Ishikawa (cell line): ENCODE measurements at regions not wholly inside any gene's neighbourhood (a gene's known extent, or its start where the extent isn't known, plus 50 kb on each side); places are given as distances from the start of the nearest gene placed in this dataset.

Experiments
- CEBPB ChIP-seq: IDR thresholded peaks from 2 replicates; pipeline ENCODE4 v1.6.1; 2012
- EGR1 ChIP-seq: IDR thresholded peaks from 2 replicates; pipeline ENCODE4 v1.6.1; 2012
- EP300 ChIP-seq: IDR thresholded peaks from 2 replicates; pipeline ENCODE4 v1.6.1; 2012; ENCODE audit warnings: borderline replicate concordance
- NFIC ChIP-seq: IDR thresholded peaks from 2 replicates; pipeline ENCODE4 v1.6.1; 2012
- TCF12 ChIP-seq: IDR thresholded peaks from 2 replicates; pipeline ENCODE4 v1.6.1; 2012; ENCODE audit warnings: low read depth
- TEAD4 ChIP-seq: IDR thresholded peaks from 2 replicates; pipeline ENCODE4 v1.6.1; 2012
- YY1 ChIP-seq: IDR thresholded peaks from 2 replicates; pipeline ENCODE4 v1.6.1; 2012; ENCODE audit warnings: low read depth
- ZBTB7A ChIP-seq: IDR thresholded peaks from 2 replicates; pipeline ENCODE4 v1.6.1; 2012; ENCODE audit warnings: low read depth
- TF ChIP-seq, protein P1 (sequence below): IDR thresholded peaks from 2 replicates; pipeline ENCODE4 v1.6.1; 2012; ENCODE audit warnings: low read depth, mild to moderate bottlenecking
- TF ChIP-seq, protein P2 (sequence below): IDR thresholded peaks from 2 replicates; pipeline ENCODE4 v1.6.1; 2012

DNA sequence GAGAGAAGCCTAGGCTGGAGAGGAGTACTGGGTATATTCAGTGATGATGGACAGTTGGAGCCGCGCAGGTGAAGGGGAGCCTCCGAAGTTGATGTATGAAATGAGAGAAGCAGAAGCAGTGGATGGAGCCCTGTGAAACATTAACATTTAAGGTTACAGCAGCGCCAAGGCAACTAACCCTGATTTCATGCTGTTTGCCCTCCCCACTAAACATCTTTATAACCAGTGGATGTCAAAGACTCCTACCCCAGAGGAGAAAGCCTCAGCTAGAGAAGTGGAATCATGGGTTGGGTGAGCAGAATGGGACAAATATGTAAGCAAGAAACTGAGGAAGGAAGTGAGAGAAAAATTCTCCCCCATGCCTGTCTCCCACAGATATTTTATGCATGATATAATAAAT lies 92.0 kb upstream of the NMNAT3 start:
- TF ChIP-seq CEBPB = no peak
- TF ChIP-seq, protein P1, sequence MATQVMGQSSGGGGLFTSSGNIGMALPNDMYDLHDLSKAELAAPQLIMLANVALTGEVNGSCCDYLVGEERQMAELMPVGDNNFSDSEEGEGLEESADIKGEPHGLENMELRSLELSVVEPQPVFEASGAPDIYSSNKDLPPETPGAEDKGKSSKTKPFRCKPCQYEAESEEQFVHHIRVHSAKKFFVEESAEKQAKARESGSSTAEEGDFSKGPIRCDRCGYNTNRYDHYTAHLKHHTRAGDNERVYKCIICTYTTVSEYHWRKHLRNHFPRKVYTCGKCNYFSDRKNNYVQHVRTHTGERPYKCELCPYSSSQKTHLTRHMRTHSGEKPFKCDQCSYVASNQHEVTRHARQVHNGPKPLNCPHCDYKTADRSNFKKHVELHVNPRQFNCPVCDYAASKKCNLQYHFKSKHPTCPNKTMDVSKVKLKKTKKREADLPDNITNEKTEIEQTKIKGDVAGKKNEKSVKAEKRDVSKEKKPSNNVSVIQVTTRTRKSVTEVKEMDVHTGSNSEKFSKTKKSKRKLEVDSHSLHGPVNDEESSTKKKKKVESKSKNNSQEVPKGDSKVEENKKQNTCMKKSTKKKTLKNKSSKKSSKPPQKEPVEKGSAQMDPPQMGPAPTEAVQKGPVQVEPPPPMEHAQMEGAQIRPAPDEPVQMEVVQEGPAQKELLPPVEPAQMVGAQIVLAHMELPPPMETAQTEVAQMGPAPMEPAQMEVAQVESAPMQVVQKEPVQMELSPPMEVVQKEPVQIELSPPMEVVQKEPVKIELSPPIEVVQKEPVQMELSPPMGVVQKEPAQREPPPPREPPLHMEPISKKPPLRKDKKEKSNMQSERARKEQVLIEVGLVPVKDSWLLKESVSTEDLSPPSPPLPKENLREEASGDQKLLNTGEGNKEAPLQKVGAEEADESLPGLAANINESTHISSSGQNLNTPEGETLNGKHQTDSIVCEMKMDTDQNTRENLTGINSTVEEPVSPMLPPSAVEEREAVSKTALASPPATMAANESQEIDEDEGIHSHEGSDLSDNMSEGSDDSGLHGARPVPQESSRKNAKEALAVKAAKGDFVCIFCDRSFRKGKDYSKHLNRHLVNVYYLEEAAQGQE = no peak
- no peak for TF ChIP-seq EGR1
- TF ChIP-seq, protein P2, sequence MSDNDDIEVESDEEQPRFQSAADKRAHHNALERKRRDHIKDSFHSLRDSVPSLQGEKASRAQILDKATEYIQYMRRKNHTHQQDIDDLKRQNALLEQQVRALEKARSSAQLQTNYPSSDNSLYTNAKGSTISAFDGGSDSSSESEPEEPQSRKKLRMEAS = no peak
- no peak for TF ChIP-seq YY1
- no peak for TF ChIP-seq NFIC
- no peak for TF ChIP-seq TCF12
- no peak for TF ChIP-seq TEAD4
- TF ChIP-seq EP300 = no peak
- no peak for TF ChIP-seq ZBTB7A
